DND-41 (cell line): ENCODE measurements at regions not wholly inside any gene's neighbourhood (a gene's known extent, or its start where the extent isn't known, plus 50 kb on each side); places are given as distances from the start of the nearest gene placed in this dataset.
"Not testable (repeated sequence)": the region's sequence is repeated elsewhere in the genome, so short reads cannot be mapped to it uniquely, and the experiment has no call there.

ENCODE experiments used
- ATAC-seq: fragments of 200-7000 bp; cut with Tn5 transposase; 3 replicates; pipeline ENCODE4 v1.9.1; 2021; ENCODE audit warnings: low read depth; ENCODE audit not compliant: insufficient read depth
- DNase-seq: peaks from one replicate; pipeline ENCODE4 v3.0.0-alpha.2; 2020
- H2AFZ ChIP-seq: 2 replicates; pipeline ENCODE4 v1.6.0; 2012; ENCODE audit warnings: low read depth, low read length
- H3K27ac ChIP-seq: 2 replicates; pipeline ENCODE4 v1.5.1; 2012; ENCODE audit warnings: low read length, inconsistent platforms
- H3K27me3 ChIP-seq: fragments of 200-600 bp; sonication (generic); 2 replicates; pipeline ENCODE4 v1.6.0; 2012; ENCODE audit warnings: low read length, mild to moderate bottlenecking, inconsistent platforms; ENCODE audit not compliant: insufficient read depth, poor library complexity
- H3K36me3 ChIP-seq: 2 replicates; pipeline ENCODE4 v1.5.1; 2012; ENCODE audit warnings: low read length, inconsistent platforms; ENCODE audit not compliant: insufficient read depth
- H3K4me1 ChIP-seq: 2 replicates; pipeline ENCODE4 v1.5.1; 2012; ENCODE audit warnings: mild to moderate bottlenecking, low read length; ENCODE audit not compliant: insufficient read depth
- H3K4me2 ChIP-seq: 2 replicates; pipeline ENCODE4 v1.6.0; 2012; ENCODE audit warnings: mild to moderate bottlenecking, moderate library complexity, low read length, inconsistent platforms; ENCODE audit not compliant: insufficient read depth
- H3K4me3 ChIP-seq, 2 experiments: fragments of 200-600 bp in 1 of 2; shearing (Covaris generic) in 1 of 2; 2 replicates each; pipeline ENCODE4 v1.5.1; 2012 to 2016; ENCODE audit warnings: inconsistent platforms in 2 of 2, low read length in 2 of 2, mild to moderate bottlenecking in 2 of 2, low read depth in 1 of 2, moderate library complexity in 1 of 2
- H3K79me2 ChIP-seq: 2 replicates; pipeline ENCODE4 v1.6.0; 2012; ENCODE audit warnings: low read length, inconsistent platforms; ENCODE audit not compliant: insufficient read depth
- H3K9ac ChIP-seq: 2 replicates; pipeline ENCODE4 v1.6.0; 2012; ENCODE audit warnings: low read depth, mild to moderate bottlenecking, inconsistent platforms, low read length, moderate library complexity
- H3K9me3 ChIP-seq: 2 replicates; pipeline ENCODE4 v1.5.1; 2012; ENCODE audit warnings: low read length, moderate library complexity, mild to moderate bottlenecking, inconsistent platforms; ENCODE audit not compliant: insufficient read depth, severe bottlenecking
- H4K20me1 ChIP-seq: 2 replicates; pipeline ENCODE4 v1.6.0; 2012; ENCODE audit warnings: low read length; ENCODE audit not compliant: insufficient read depth
- CTCF ChIP-seq: IDR thresholded peaks from 2 replicates; pipeline ENCODE4 v1.5.1; 2012; ENCODE audit warnings: borderline replicate concordance, low read length, moderate library complexity, mild to moderate bottlenecking; ENCODE audit not compliant: poor library complexity, severe bottlenecking; ENCODE audit errors: extremely low read depth
- EZH2 ChIP-seq: IDR thresholded peaks from 3 replicates; pipeline ENCODE4 v1.6.1; 2012; ENCODE audit warnings: borderline replicate concordance, low read depth, mild to moderate bottlenecking, moderate library complexity, low read length, inconsistent platforms; ENCODE audit not compliant: severe bottlenecking

- Histone ChIP-seq H3K4me3 (no peak overlapping the region), H3K9ac (no peak overlapping the region), H4K20me1 (no peaks in the 10 kb centered on the region), H3K4me2 (no peak overlapping the region), H3K27ac (no peak overlapping the region), H3K36me3 (no peaks in the 10 kb centered on the region), H3K27me3 (peaks cover 3% of the 10 kb centered on the region), H2AFZ (no peak overlapping the region), H3K4me1 (no peaks in the 10 kb centered on the region), H3K79me2 (no peaks in the 10 kb centered on the region), H3K9me3 (no peaks in the 10 kb centered on the region)
- DNase-seq (no peak), ATAC-seq (no peak)
- no peak for TF ChIP-seq CTCF
Observed at GRCh38 chr6:113365191-113365590, 492.0 kb upstream of the MARCKS start.

DNA sequence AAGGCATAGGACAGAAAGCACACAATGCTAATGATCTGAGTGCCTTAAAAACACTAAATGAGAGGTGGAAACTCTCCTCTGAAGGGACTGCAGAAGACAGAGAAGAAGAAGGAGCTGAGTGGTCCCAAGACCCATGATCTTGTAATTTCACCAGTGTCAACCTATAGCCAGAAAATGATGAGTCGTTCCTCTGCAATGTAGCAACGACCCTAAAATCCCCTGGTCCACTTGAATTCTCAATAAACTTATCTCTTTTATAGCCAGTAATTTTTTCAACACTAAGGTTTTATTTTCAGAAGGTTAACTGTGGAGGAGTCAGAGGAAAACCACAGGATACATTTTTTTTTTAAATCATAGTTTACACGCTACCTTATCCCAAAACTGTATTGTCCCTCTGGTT is 490.6 kb upstream of the MARCKS start:
- Histone ChIP-seq H3K79me2 (no peaks in the 10 kb centered on the region), H3K9me3 (no peaks in the 10 kb centered on the region), H3K4me1 (no peaks in the 10 kb centered on the region), H3K4me2 (no peak overlapping the region), H3K27ac (no peak overlapping the region), H3K27me3 (peaks cover 3% of the 10 kb centered on the region), H3K4me3 (no peak overlapping the region), H3K9ac (no peak overlapping the region), H3K36me3 (no peaks in the 10 kb centered on the region), H4K20me1 (no peaks in the 10 kb centered on the region), H2AFZ (no peak overlapping the region)
- no peak for TF ChIP-seq EZH2
- no peak for TF ChIP-seq CTCF
- DNase-seq, result no peak
- ATAC-seq, result no peak

- no peak for TF ChIP-seq CTCF
- TF ChIP-seq EZH2, result no peak
- Histone ChIP-seq H3K4me2 (no peak overlapping the region), H3K36me3 (no peaks in the 10 kb centered on the region), H3K9me3 (no peaks in the 10 kb centered on the region), H4K20me1 (no peaks in the 10 kb centered on the region), H3K27me3 (peaks cover 3% of the 10 kb centered on the region), H3K27ac (no peak overlapping the region), H3K4me3 (no peak overlapping the region), H3K9ac (no peak overlapping the region), H3K79me2 (no peaks in the 10 kb centered on the region), H2AFZ (no peak overlapping the region), H3K4me1 (no peaks in the 10 kb centered on the region)
- DNase-seq (no peak), ATAC-seq (no peak)
Observed at GRCh38 chr6:113370508-113371502, 486.3 kb upstream of the MARCKS start.

- not testable (repeated sequence) for H3K9me3 ChIP-seq, H3K27ac ChIP-seq, H3K27me3 ChIP-seq, DNase-seq, H3K36me3 ChIP-seq, H3K9ac ChIP-seq, ATAC-seq, H3K4me1 ChIP-seq, H3K4me2 ChIP-seq, H2AFZ ChIP-seq, H3K79me2 ChIP-seq, H4K20me1 ChIP-seq, H3K4me3 ChIP-seq
Observed at GRCh38 chr6:113375466-113375865, 481.7 kb upstream of the MARCKS start.
